Epithelial cell of esophagus (primary cell): ENCODE measurements at regions not wholly inside any gene's neighbourhood (a gene's known extent, or its start where the extent isn't known, plus 50 kb on each side); places are given as distances from the start of the nearest gene placed in this dataset.

ENCODE experiments used
- DNase-seq: peaks from one replicate; pipeline ENCODE4 v3.0.0; 2010; ENCODE audit warnings: low read depth
- H3K4me3 ChIP-seq: 2 replicates; pipeline ENCODE4 v1.5.1; 2011; ENCODE audit warnings: mild to moderate bottlenecking, low read length, control low read depth
- CTCF ChIP-seq: IDR thresholded peaks from 2 replicates; pipeline ENCODE4 v1.5.1; 2011; ENCODE audit warnings: low read depth, mild to moderate bottlenecking, low read length, control low read depth, inconsistent platforms; ENCODE audit not compliant: insufficient read depth; ENCODE audit errors: missing control alignments

- no peak for DNase-seq
- no peak for TF ChIP-seq CTCF
- H3K4me3 ChIP-seq = no peak overlapping the region
Measured at GRCh38 chr6:19443411-19443810, 393.8 kb upstream of the ID4 start.

GRCh38 chr6:19444041-19444440 lies 393.1 kb upstream of the ID4 start:
- H3K4me3 ChIP-seq = no peak overlapping the region
- no peak for DNase-seq
- no peak for TF ChIP-seq CTCF

- TF ChIP-seq CTCF = no peak
- no peak overlapping the region for H3K4me3 ChIP-seq
- DNase-seq = no peak
Measured at GRCh38 chr6:19444481-19444880, 392.7 kb upstream of the ID4 start.

GRCh38 chr6:19446570-19446969 lies 390.6 kb upstream of the ID4 start:
- DNase-seq = peak; percentile 11
- no peak for TF ChIP-seq CTCF
- H3K4me3 ChIP-seq = no peak overlapping the region

- no peak for DNase-seq
- no peak overlapping the region for H3K4me3 ChIP-seq
- no peak for TF ChIP-seq CTCF
Measured at GRCh38 chr6:19450651-19451050, 386.5 kb upstream of the ID4 start.

GRCh38 chr6:19452495-19452894 lies 384.7 kb upstream of the ID4 start:
- TF ChIP-seq CTCF = no peak
- H3K4me3 ChIP-seq = no peak overlapping the region
- DNase-seq = no peak

- no peak for TF ChIP-seq CTCF
- DNase-seq = peak; percentile 29
Measured at GRCh38 chr6:19454001-19454720, 383.0 kb upstream of the ID4 start.

More at GRCh38 chr6:19454001-19454720, 383.0 kb upstream of the ID4 start:
- no peak overlapping the region for H3K4me3 ChIP-seq
